Astrocyte (in vitro differentiated cells and primary cell): ENCODE measurements at regions not wholly inside any gene's neighbourhood (a gene's known extent, or its start where the extent isn't known, plus 50 kb on each side); places are given as distances from the start of the nearest gene placed in this dataset.

Experiments used
- EZH2 ChIP-seq: IDR thresholded peaks from 2 replicates; pipeline ENCODE4 v1.6.1; 2012; ENCODE audit warnings: mild to moderate bottlenecking, low read length, inconsistent platforms; ENCODE audit not compliant: insufficient read depth
- TF ChIP-seq, protein P1 (sequence below): IDR thresholded peaks from 2 replicates; pipeline ENCODE4 v1.5.1; 2011; ENCODE audit warnings: low read depth, mild to moderate bottlenecking, inconsistent platforms, low read length, moderate library complexity; ENCODE audit not compliant: insufficient read depth

DNA sequence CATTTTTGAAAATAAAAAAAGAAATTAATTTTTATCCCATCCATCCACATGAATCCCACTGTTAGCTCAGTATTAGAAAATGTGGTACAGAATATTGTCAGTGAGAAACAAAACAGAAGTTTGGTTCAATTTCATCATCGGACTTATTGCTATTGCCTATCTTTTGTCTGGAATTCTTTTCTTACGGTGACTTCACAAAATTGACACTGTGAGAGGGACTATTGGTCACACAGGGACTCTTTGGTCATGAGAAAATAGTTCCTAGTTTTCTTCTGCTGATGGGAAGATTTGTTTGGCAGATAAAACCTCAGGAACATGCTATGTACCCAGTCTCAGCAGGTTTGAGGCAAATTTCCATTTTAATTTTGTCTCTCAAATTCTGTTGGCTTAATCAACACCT lies 186.2 kb upstream of the ELL2 start:
- no peak for TF ChIP-seq EZH2
- TF ChIP-seq, protein P1, sequence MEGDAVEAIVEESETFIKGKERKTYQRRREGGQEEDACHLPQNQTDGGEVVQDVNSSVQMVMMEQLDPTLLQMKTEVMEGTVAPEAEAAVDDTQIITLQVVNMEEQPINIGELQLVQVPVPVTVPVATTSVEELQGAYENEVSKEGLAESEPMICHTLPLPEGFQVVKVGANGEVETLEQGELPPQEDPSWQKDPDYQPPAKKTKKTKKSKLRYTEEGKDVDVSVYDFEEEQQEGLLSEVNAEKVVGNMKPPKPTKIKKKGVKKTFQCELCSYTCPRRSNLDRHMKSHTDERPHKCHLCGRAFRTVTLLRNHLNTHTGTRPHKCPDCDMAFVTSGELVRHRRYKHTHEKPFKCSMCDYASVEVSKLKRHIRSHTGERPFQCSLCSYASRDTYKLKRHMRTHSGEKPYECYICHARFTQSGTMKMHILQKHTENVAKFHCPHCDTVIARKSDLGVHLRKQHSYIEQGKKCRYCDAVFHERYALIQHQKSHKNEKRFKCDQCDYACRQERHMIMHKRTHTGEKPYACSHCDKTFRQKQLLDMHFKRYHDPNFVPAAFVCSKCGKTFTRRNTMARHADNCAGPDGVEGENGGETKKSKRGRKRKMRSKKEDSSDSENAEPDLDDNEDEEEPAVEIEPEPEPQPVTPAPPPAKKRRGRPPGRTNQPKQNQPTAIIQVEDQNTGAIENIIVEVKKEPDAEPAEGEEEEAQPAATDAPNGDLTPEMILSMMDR = no peak
